HepG2 (cell line): ENCODE measurements at regions not wholly inside any gene's neighbourhood (a gene's known extent, or its start where the extent isn't known, plus 50 kb on each side); places are given as distances from the start of the nearest gene placed in this dataset.

ENCODE experiments used
- POGZ ChIP-seq: sonication (generic); formaldehyde crosslinking; IDR thresholded peaks from 2 replicates; pipeline ENCODE4 v1.4.0; 2020; ENCODE audit warnings: mild to moderate bottlenecking, missing genetic modification reagents
- ZNF335 ChIP-seq: sonication (generic); formaldehyde crosslinking; IDR thresholded peaks from 2 replicates; pipeline ENCODE4 v1.4.0; 2020; ENCODE audit warnings: missing genetic modification reagents
- ZNF563 ChIP-seq: sonication (generic); formaldehyde crosslinking; IDR thresholded peaks from 2 replicates; pipeline ENCODE4 v1.8.0; 2022; ENCODE audit warnings: mild to moderate bottlenecking, moderate library complexity, missing genetic modification reagents
- ZNF660 ChIP-seq: sonication (generic); formaldehyde crosslinking; IDR thresholded peaks from 2 replicates; pipeline ENCODE4 v1.5.1; 2020; ENCODE audit warnings: mild to moderate bottlenecking, low read depth, missing genetic modification reagents, borderline replicate concordance
- TF ChIP-seq, protein P1 (sequence below), 2 experiments: fragments of 450-650 bp in 1 of 2; sonication (generic) in 1 of 2; formaldehyde crosslinking in 1 of 2; IDR thresholded peaks; 2 replicates each; pipeline versions ENCODE4 v1.6.1 to v1.8.0; 2016 to 2022; ENCODE audit warnings: antibody characterized with exemption in 1 of 2, mild to moderate bottlenecking in 1 of 2, missing genetic modification reagents in 1 of 2
- TF ChIP-seq, protein P2 (sequence below): IDR thresholded peaks from 2 replicates; pipeline ENCODE4 v1.6.1; 2018; ENCODE audit warnings: missing genetic modification reagents, mild to moderate bottlenecking, missing compliant biosample characterization
- TF ChIP-seq, protein P3 (sequence below): sonication (generic); formaldehyde crosslinking; IDR thresholded peaks from 2 replicates; pipeline ENCODE4 v1.4.0; 2020; ENCODE audit warnings: mild to moderate bottlenecking, low read depth, missing genetic modification reagents

DNA sequence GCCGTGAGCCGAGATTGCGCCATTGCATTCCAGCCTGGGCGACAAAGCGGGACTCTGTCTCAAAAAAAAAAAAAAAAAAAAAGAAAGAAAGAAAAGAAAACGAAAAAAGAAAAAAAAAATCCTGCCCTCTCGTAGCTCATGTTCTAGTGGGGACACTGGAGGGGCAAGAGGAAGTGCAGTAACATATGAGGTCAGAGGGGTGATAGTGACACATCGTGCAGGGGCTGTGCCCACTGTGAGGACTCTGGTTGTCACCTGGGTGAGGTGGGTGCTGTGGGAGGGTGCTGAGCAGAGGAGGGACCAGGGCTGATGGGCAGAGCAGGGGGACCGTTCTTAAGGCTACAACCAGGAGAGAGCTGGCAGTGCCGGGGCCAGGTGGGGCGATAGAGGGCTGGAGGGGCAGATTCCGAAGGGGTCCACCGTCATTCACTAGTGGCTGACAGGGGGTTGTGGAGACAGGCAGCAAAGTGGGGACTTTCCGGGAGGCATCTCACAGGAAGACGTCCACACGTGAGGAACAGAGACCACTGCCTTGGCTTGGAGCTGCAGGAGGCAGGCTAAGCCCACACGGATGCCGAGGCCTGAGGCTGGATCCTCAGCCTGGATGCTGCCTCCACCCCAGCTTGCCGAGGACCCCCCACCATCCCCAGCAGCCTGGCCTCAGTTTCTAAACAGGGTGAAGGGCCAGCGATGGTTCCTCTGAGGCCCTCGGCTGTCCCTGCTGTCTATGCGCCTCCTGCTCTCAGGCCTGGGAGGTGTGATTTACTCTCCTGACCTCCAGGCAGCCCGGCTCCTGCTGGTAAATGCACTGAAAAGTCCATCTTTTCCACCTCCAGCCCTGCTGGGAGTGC is 154.3 kb upstream of the IQSEC1 start (continued):
- TF ChIP-seq, protein P1, sequence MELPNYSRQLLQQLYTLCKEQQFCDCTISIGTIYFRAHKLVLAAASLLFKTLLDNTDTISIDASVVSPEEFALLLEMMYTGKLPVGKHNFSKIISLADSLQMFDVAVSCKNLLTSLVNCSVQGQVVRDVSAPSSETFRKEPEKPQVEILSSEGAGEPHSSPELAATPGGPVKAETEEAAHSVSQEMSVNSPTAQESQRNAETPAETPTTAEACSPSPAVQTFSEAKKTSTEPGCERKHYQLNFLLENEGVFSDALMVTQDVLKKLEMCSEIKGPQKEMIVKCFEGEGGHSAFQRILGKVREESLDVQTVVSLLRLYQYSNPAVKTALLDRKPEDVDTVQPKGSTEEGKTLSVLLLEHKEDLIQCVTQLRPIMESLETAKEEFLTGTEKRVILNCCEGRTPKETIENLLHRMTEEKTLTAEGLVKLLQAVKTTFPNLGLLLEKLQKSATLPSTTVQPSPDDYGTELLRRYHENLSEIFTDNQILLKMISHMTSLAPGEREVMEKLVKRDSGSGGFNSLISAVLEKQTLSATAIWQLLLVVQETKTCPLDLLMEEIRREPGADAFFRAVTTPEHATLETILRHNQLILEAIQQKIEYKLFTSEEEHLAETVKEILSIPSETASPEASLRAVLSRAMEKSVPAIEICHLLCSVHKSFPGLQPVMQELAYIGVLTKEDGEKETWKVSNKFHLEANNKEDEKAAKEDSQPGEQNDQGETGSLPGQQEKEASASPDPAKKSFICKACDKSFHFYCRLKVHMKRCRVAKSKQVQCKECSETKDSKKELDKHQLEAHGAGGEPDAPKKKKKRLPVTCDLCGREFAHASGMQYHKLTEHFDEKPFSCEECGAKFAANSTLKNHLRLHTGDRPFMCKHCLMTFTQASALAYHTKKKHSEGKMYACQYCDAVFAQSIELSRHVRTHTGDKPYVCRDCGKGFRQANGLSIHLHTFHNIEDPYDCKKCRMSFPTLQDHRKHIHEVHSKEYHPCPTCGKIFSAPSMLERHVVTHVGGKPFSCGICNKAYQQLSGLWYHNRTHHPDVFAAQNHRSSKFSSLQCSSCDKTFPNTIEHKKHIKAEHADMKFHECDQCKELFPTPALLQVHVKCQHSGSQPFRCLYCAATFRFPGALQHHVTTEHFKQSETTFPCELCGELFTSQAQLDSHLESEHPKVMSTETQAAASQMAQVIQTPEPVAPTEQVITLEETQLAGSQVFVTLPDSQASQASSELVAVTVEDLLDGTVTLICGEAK (IDR thresholded peaks at IDR 0.05): no peak
- TF ChIP-seq, protein P1 (CRISPR knock-in tag; IDR thresholded peaks at IDR 0.05): no peak
- TF ChIP-seq ZNF335 (CRISPR knock-in tag): no peak
- no peak for TF ChIP-seq ZNF563
- TF ChIP-seq POGZ (CRISPR knock-in tag): no peak
- TF ChIP-seq, protein P2, sequence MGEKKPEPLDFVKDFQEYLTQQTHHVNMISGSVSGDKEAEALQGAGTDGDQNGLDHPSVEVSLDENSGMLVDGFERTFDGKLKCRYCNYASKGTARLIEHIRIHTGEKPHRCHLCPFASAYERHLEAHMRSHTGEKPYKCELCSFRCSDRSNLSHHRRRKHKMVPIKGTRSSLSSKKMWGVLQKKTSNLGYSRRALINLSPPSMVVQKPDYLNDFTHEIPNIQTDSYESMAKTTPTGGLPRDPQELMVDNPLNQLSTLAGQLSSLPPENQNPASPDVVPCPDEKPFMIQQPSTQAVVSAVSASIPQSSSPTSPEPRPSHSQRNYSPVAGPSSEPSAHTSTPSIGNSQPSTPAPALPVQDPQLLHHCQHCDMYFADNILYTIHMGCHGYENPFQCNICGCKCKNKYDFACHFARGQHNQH (CRISPR knock-in tag): no peak
- TF ChIP-seq, protein P3, sequence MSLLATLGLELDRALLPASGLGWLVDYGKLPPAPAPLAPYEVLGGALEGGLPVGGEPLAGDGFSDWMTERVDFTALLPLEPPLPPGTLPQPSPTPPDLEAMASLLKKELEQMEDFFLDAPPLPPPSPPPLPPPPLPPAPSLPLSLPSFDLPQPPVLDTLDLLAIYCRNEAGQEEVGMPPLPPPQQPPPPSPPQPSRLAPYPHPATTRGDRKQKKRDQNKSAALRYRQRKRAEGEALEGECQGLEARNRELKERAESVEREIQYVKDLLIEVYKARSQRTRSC: no peak
- TF ChIP-seq ZNF660 (CRISPR knock-in tag): no peak
